ENCODE measurements at regions not wholly inside any gene's neighbourhood (a gene's known extent, or its start where the extent isn't known, plus 50 kb on each side); places are given as distances from the start of the nearest gene placed in this dataset.

DNA sequence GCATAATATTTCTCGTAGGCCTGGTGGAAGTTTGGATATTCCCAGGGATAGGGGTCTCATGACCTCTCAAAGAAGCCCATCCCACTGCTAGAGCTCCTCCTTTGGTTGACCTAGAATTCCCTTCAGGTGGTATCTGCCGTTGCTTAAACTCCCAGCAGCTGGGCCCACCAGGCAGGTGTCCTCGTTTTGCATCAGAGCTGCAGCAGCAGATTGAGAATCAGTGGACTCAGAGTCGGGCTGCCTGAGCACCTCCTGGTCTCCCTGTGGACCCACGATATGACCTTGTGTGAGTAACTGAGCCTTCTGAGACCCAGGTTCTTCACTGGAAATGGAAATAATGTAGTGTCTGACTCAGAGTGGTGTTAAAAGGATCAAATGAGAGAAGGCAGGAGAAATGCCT lies 132.7 kb downstream of the PAPOLA start:
- Histone ChIP-seq H2AFZ (ENCODE audit: low read length) (no peak overlapping the region), H3T11ph (ENCODE audit: low read length) (no peak overlapping the region), H3K23me2 (ENCODE audit: insufficient read length, low read depth, low read length, poor library complexity, severe bottlenecking) (no peaks in the 10 kb centered on the region), H2BK15ac (ENCODE audit: low read depth, low read length) (no peak overlapping the region), H2BK5ac (ENCODE audit: insufficient read length, low read length) (no peak overlapping the region), H3K27ac (ENCODE audit: insufficient read length, low read depth, low read length) (no peak overlapping the region), H3K79me2 (ENCODE audit: insufficient read depth, low read length) (no peaks in the 10 kb centered on the region), H3K9me3 (ENCODE audit: control insufficient read depth, low read depth, low read length) (no peaks in the 10 kb centered on the region), H3K9ac (ENCODE audit: extremely low read depth, insufficient read length, low read length) (no peak overlapping the region), H3K14ac (ENCODE audit: insufficient read depth, low read length) (no peak overlapping the region), H3K56ac (ENCODE audit: insufficient read length, low read depth, low read length) (no peak overlapping the region), H2BK120ac (ENCODE audit: low read depth, low read length, poor library complexity, severe bottlenecking) (no peak overlapping the region), H4K20me1 (ENCODE audit: control insufficient read depth, insufficient read depth, insufficient read length) (no peaks in the 10 kb centered on the region), H3K27me3 (ENCODE audit: insufficient read depth, low read length) (no peaks in the 10 kb centered on the region), H4K91ac (ENCODE audit: insufficient read length, low read depth, low read length) (no peak overlapping the region), H3K4me1 (ENCODE audit: insufficient read depth, low read length) (no peaks in the 10 kb centered on the region), H3K4ac (ENCODE audit: low read depth, low read length) (no peak overlapping the region), H4K5ac (ENCODE audit: insufficient read length, low read depth, low read length) (no peak overlapping the region), H4K8ac (replicated peaks; ENCODE audit: insufficient read length, low read depth, low read length) (no peak overlapping the region), H2BK12ac (ENCODE audit: insufficient read length, low read depth, low read length) (no peak overlapping the region), H3K4me2 (ENCODE audit: insufficient read depth, insufficient read length, low read length) (no peak overlapping the region), H3K79me1 (ENCODE audit: insufficient read depth, low read depth, low read length, poor library complexity, severe bottlenecking) (no peaks in the 10 kb centered on the region), H2AK5ac (ENCODE audit: insufficient read length, low read length) (no peak overlapping the region), H3K18ac (ENCODE audit: insufficient read length, low read depth, low read length) (no peak overlapping the region), H2BK20ac (ENCODE audit: low read depth, low read length, poor library complexity, severe bottlenecking) (no peak overlapping the region), H3K23ac (ENCODE audit: insufficient read length, low read depth, low read length) (no peak overlapping the region)
- H3K4me3 Mint-ChIP-seq = no peak overlapping the region
- H3K27ac Mint-ChIP-seq = no peak overlapping the region
- peaks cover 11% of the 10 kb centered on the region for H3K27me3 Mint-ChIP-seq (ENCODE audit: low read depth)
- TF ChIP-seq, protein P1, sequence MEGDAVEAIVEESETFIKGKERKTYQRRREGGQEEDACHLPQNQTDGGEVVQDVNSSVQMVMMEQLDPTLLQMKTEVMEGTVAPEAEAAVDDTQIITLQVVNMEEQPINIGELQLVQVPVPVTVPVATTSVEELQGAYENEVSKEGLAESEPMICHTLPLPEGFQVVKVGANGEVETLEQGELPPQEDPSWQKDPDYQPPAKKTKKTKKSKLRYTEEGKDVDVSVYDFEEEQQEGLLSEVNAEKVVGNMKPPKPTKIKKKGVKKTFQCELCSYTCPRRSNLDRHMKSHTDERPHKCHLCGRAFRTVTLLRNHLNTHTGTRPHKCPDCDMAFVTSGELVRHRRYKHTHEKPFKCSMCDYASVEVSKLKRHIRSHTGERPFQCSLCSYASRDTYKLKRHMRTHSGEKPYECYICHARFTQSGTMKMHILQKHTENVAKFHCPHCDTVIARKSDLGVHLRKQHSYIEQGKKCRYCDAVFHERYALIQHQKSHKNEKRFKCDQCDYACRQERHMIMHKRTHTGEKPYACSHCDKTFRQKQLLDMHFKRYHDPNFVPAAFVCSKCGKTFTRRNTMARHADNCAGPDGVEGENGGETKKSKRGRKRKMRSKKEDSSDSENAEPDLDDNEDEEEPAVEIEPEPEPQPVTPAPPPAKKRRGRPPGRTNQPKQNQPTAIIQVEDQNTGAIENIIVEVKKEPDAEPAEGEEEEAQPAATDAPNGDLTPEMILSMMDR (conservative IDR thresholded peaks at IDR 0.05) = no peak
- DNase-seq = no peak
- H3K9me3 Mint-ChIP-seq = no peaks in the 10 kb centered on the region; a peak in 2 of 5 replicates
- WGBS (ENCODE audit: extremely low coverage, insufficient read length, low lambda C conversion rate) = no CpG with 5 or more reads among the region's 5 CpGs
- no peaks in the 10 kb centered on the region for H3K4me1 Mint-ChIP-seq
- H3K36me3 Mint-ChIP-seq (ENCODE audit: insufficient read depth in 1 of 3, low read depth in 3 of 3) = no peaks in the 10 kb centered on the region

Data from H9 (cell line).